A673 (cell line): ENCODE measurements at regions not wholly inside any gene's neighbourhood (a gene's known extent, or its start where the extent isn't known, plus 50 kb on each side); places are given as distances from the start of the nearest gene placed in this dataset.

Experiments used
- CTCF ChIP-seq: fragments of 300-800, 200-600 bp; sonication (generic); conservative IDR thresholded peaks from 2 replicates; pipeline ENCODE4 v1.5.1; 2017; ENCODE audit warnings: low read depth, mild to moderate bottlenecking, antibody characterized with exemption, low read length, moderate library complexity, mixed read lengths
- EZH2 ChIP-seq: fragments of 200-600 bp; sonication (generic); IDR thresholded peaks from 2 replicates; pipeline ENCODE4 v1.6.1; 2017; ENCODE audit warnings: borderline replicate concordance, low read depth, mild to moderate bottlenecking, mixed read lengths, antibody characterized with exemption, low read length; ENCODE audit not compliant: poor library complexity, severe bottlenecking

GRCh38 chr1:221032637-221033280 is 153.5 kb downstream of the HLX start:
- no peak for TF ChIP-seq CTCF
- TF ChIP-seq EZH2: no peak
